Endodermal cell (in vitro differentiated cells): ENCODE measurements at regions not wholly inside any gene's neighbourhood (a gene's known extent, or its start where the extent isn't known, plus 50 kb on each side); places are given as distances from the start of the nearest gene placed in this dataset.

Source experiments
- DNase-seq: peaks from one replicate; pipeline ENCODE4 v3.0.0-alpha.2; 2017
- H3K27ac ChIP-seq: 2 replicates; pipeline ENCODE4 v1.5.1; 2013; ENCODE audit warnings: mild to moderate bottlenecking, low read depth, low read length, moderate library complexity
- H3K27me3 ChIP-seq: 2 replicates; pipeline ENCODE4 v1.6.1; 2013; ENCODE audit warnings: mild to moderate bottlenecking, low read length, moderate library complexity; ENCODE audit not compliant: insufficient read depth, control insufficient read depth, poor library complexity, severe bottlenecking
- H3K36me3 ChIP-seq: 2 replicates; pipeline ENCODE4 v1.7.0; 2013; ENCODE audit warnings: mild to moderate bottlenecking, low read length, moderate library complexity; ENCODE audit not compliant: control insufficient read depth, insufficient read depth
- H3K4me1 ChIP-seq: one replicate; pipeline ENCODE4 v1.7.0; 2013; ENCODE audit warnings: low read length; ENCODE audit not compliant: control insufficient read depth, insufficient read depth
- H3K4me3 ChIP-seq: 2 replicates; pipeline ENCODE4 v1.5.1; 2013; ENCODE audit warnings: mild to moderate bottlenecking, low read length, moderate library complexity
- H3K9ac ChIP-seq: 2 replicates; pipeline ENCODE4 v1.6.1; 2013; ENCODE audit warnings: mild to moderate bottlenecking, low read length, moderate library complexity; ENCODE audit not compliant: poor library complexity, severe bottlenecking; ENCODE audit errors: extremely low read depth
- H3K9me3 ChIP-seq: 2 replicates; pipeline ENCODE4 v1.6.1; 2013; ENCODE audit warnings: mild to moderate bottlenecking, low read length, moderate library complexity; ENCODE audit not compliant: control insufficient read depth
- H3K27ac Mint-ChIP-seq: 2 replicates; pipeline ENCODE4 v1.8.0; 2020; ENCODE audit warnings: mixed read lengths
- H3K27me3 Mint-ChIP-seq: 2 replicates; pipeline ENCODE4 v1.8.0; 2021; ENCODE audit warnings: mild to moderate bottlenecking, mixed read lengths; ENCODE audit not compliant: insufficient read depth
- H3K36me3 Mint-ChIP-seq: 2 replicates; pipeline ENCODE4 v1.8.0; 2020; ENCODE audit warnings: low read depth, mixed read lengths
- H3K4me1 Mint-ChIP-seq: 2 replicates; pipeline ENCODE4 v1.8.0; 2020; ENCODE audit warnings: mixed read lengths
- H3K4me3 Mint-ChIP-seq: 2 replicates; pipeline ENCODE4 v1.8.0; 2020; ENCODE audit warnings: mild to moderate bottlenecking, moderate library complexity, mixed read lengths
- H3K9me3 Mint-ChIP-seq: 2 replicates; pipeline ENCODE4 v1.8.0; 2020; ENCODE audit warnings: mild to moderate bottlenecking, mixed read lengths
- WGBS, 2 experiments: methylation state at CpG; one replicate each; pipeline versions ENCODE4 v1.1.5 to v1.1.7; 2013; ENCODE audit warnings: missing lambda C conversion rate in 2 of 2, mixed read lengths in 1 of 2; ENCODE audit not compliant: insufficient coverage in 1 of 2, insufficient read length in 1 of 2; 5-methylcytosine and 5-hydroxymethylcytosine counted together
- TF ChIP-seq, protein P1 (sequence below): fragments of 200-600 bp; sonication (generic); conservative IDR thresholded peaks from 2 replicates; pipeline ENCODE4 v1.5.0; 2021; ENCODE audit warnings: antibody characterized with exemption, mild to moderate bottlenecking

GRCh38 chr18:78207942-78208341, 771.7 kb upstream of the SALL3 start:
- Mint-ChIP-seq H3K4me1 (no peaks in the 10 kb centered on the region), H3K4me3 (no peak overlapping the region), H3K36me3 (no peaks in the 10 kb centered on the region), H3K27me3 (no peaks in the 10 kb centered on the region), H3K9me3 (no peaks in the 10 kb centered on the region), H3K27ac (no peak overlapping the region)
- Histone ChIP-seq H3K4me1 (no peaks in the 10 kb centered on the region), H3K27me3 (no peaks in the 10 kb centered on the region), H3K27ac (no peak overlapping the region), H3K9ac (no peak overlapping the region), H3K9me3 (no peaks in the 10 kb centered on the region), H3K36me3 (no peaks in the 10 kb centered on the region), H3K4me3 (no peak overlapping the region)
- 81 to 88% methylated on average over 4 to 9 of the region's 10 CpGs for WGBS, 2 experiments
- no peak for DNase-seq
- TF ChIP-seq, protein P1, sequence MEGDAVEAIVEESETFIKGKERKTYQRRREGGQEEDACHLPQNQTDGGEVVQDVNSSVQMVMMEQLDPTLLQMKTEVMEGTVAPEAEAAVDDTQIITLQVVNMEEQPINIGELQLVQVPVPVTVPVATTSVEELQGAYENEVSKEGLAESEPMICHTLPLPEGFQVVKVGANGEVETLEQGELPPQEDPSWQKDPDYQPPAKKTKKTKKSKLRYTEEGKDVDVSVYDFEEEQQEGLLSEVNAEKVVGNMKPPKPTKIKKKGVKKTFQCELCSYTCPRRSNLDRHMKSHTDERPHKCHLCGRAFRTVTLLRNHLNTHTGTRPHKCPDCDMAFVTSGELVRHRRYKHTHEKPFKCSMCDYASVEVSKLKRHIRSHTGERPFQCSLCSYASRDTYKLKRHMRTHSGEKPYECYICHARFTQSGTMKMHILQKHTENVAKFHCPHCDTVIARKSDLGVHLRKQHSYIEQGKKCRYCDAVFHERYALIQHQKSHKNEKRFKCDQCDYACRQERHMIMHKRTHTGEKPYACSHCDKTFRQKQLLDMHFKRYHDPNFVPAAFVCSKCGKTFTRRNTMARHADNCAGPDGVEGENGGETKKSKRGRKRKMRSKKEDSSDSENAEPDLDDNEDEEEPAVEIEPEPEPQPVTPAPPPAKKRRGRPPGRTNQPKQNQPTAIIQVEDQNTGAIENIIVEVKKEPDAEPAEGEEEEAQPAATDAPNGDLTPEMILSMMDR: no peak

- Histone ChIP-seq H3K4me1 (no peaks in the 10 kb centered on the region), H3K27me3 (no peaks in the 10 kb centered on the region), H3K4me3 (no peak overlapping the region), H3K27ac (no peak overlapping the region), H3K9ac (no peak overlapping the region), H3K36me3 (no peaks in the 10 kb centered on the region), H3K9me3 (no peaks in the 10 kb centered on the region)
- TF ChIP-seq, protein P1: no peak
- 86% methylated on average over 2 of the region's 2 CpGs; no CpG with 5 or more reads in 1 of the 2 experiments for WGBS, 2 experiments
- no peaks in the 10 kb centered on the region for H3K4me1 Mint-ChIP-seq
- no peak for DNase-seq
- H3K9me3 Mint-ChIP-seq: no peaks in the 10 kb centered on the region
- H3K36me3 Mint-ChIP-seq: no peaks in the 10 kb centered on the region
- no peak overlapping the region for H3K27ac Mint-ChIP-seq
- H3K27me3 Mint-ChIP-seq: no peaks in the 10 kb centered on the region
- no peak overlapping the region for H3K4me3 Mint-ChIP-seq
Observed at GRCh38 chr18:78208461-78208860, 771.2 kb upstream of the SALL3 start.

GRCh38 chr18:78213361-78213994, 766.1 kb upstream of the SALL3 start:
- no peak overlapping the region for H3K4me3 Mint-ChIP-seq
- H3K4me3 ChIP-seq: no peak overlapping the region
- no peaks in the 10 kb centered on the region for H3K9me3 Mint-ChIP-seq
- H3K27me3 Mint-ChIP-seq: no peaks in the 10 kb centered on the region
- H3K36me3 ChIP-seq: no peaks in the 10 kb centered on the region
- no peak overlapping the region for H3K27ac ChIP-seq
- no peaks in the 10 kb centered on the region for H3K27me3 ChIP-seq
- H3K4me1 Mint-ChIP-seq: no peaks in the 10 kb centered on the region
- TF ChIP-seq, protein P1: no peak
- no peaks in the 10 kb centered on the region for H3K4me1 ChIP-seq
- no peak for DNase-seq
- H3K27ac Mint-ChIP-seq: no peak overlapping the region
- 92 to 94% methylated on average over 14 to 15 of the region's 15 CpGs for WGBS, 2 experiments
- no peaks in the 10 kb centered on the region for H3K36me3 Mint-ChIP-seq
- no peaks in the 10 kb centered on the region for H3K9me3 ChIP-seq
- no peak overlapping the region for H3K9ac ChIP-seq
